DMS79 treated with DMSO at 0.1 percent for 48 hours (cell line): ENCODE measurements at regions not wholly inside any gene's neighbourhood (a gene's known extent, or its start where the extent isn't known, plus 50 kb on each side); places are given as distances from the start of the nearest gene placed in this dataset.

Source experiments
- DNase-seq: peaks from one replicate; lab custom pipeline; 2025; lab: John Stamatoyannopoulos, UW

DNA sequence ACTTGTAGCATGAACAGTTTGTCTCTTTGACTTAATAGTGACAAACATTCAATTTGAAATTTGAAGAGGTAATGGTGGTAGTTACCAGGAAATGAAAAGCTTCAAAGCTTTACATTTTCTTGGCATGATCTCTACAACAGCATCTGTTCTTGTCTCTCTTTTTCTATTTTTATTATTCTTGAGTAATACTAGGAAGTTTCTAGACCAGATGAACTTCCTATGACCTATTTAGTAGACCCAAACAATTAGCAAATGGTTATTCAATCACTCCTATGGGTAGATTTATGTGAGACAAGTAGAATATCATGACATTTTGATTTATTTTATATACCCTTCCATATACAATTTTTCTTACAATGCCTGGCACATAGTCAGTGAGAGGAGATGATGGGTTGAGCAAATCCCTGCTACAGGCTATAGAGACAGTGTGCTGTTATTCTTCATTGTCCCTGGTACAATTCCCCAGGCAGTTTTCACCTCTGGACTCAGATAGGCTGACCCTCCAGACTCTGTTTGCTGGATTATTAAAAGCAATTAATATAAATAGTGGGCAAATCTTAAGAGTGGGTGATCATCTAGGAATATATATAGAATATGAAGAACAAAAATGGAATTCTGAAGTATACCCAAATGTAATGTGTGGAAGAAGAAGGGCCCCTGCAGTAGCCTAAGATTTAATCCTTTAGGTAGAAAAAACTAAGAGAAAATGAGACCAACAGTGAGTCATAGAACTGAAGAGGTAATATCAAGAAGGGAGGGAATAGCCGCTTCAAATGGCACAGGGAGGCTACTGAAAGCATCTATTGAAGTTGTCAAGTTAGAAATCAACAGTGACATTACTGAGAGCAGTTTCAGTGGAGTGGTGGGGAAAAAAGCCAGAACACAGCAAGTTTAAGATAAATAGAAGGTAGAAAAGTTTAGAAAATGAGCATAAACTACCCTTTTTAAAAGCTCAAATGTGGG, 512.0 kb downstream of the FOXG1 start:
- DNase-seq, result no peak

DNA sequence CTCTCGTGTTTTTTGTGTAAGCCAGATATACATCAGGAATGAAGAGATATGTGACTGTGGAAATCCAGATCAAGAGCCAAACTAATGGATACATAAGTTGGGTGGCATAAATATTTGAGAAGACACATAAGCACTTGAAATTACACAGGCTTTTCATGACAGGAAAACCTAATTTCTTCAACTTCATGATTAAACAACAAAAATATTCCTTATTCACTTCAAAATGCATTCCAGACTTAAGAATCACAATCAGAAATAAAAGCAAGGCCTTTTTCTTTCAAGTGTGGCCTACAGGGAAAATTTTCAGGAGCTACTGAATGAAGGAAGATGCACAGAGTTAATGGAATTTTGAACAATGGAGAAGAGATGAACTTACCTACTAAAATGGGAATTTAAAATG, 515.6 kb downstream of the FOXG1 start:
- no peak for DNase-seq

DNA sequence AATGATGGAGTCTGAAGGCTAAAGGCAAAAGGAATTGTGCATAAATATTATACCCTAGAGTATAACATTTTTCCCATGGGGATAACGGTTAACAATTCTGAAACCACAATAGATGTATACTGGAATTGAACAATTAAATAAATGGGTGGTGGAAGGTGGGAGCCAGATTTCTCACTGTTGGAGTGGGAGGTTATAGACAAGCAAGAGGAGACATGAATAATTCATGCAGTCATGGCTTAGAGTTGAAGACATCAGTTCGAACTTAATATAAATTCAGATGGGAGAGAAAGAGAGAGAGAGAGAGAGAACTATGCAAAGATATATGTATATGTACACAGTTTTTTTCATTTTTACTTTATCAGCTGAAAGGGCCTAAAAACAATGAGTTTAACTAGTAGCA, 523.9 kb downstream of the FOXG1 start:
- DNase-seq, result no peak

- no peak for DNase-seq
Observed at GRCh38 chr14:29299372-29299771, 532.8 kb downstream of the FOXG1 start.

DNA sequence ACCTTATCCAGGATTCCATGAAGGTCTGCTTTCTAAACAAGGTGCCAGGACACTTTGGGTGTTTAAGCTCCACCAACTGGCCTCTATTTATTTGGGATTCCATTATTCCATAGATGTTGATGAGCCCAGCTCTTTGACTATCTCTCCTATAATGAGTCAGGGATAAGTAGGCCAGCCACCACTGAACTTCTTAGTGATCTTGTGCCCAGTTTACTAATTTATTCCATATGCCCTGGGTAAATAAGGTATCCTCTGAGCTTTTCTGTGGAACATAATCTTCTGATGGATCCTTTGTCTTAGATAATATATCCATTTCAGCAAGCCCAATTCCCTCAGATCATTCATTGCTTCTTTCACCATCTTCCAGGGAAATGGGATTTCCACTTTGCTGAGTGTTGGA, 535.0 kb downstream of the FOXG1 start:
- DNase-seq, result no peak

GRCh38 chr14:29310210-29310609, 543.6 kb downstream of the FOXG1 start:
- DNase-seq, result no peak

DNA sequence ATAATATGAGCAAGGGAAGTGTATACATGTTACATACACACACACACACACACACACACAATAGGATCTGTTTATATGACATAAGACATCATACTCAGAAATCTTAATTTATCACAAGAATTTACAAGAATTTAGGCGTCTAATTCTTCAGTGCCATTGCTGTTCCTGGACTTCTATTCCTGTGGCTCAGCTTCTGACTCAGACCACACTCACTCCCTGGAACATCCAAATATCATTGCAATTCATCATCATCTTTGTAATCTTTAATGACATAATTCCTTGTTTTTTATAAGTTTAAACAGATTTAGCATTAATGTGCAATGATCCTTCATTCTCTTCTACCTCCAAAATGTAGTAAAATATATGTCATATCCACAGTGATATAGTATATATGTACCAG, 544.2 kb downstream of the FOXG1 start:
- DNase-seq, result no peak

- DNase-seq, result no peak
Observed at GRCh38 chr14:29311983-29312382, 545.4 kb downstream of the FOXG1 start.

DNA sequence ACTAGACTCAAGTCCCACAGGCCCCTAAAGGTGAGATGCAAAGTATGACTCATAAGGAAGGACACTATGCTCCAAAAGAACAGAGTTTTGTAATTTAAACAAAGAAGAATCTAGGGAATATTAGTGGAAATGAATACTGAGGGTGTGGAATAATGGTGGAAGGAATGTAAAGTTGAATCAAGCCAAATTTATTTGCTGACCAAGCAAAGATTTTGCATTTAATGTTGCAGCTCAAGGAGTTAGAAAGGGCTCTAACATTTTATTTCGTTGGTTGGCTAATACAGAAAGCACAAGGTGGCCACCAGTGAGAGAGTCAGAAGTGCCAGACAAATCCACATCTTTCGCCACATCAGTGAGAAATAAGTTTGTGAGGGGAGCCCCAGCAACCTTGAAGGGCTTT, 550.3 kb downstream of the FOXG1 start:
- no peak for DNase-seq

GRCh38 chr14:29317423-29317822, 550.8 kb downstream of the FOXG1 start:
- DNase-seq, result no peak

- DNase-seq, result no peak
Observed at GRCh38 chr14:29320286-29320685, 553.7 kb downstream of the FOXG1 start.

DNA sequence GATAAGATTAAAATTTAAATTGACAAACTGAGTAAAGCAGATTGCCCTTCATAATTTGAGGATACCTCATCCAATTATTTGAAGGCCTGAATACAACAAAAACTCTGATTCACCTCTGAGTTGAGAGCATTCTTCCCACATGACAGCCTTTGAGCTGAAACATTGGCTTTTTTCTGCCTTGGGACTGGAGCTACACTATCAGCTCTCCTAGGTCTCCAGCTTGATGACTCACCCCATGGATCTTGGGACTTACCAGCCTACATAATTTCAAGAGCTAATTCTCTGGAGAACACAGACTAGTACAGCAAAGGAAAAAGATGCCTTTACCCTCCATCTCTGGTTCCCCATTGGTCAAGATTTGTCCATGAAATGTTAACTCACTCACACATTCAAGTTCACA, 555.1 kb downstream of the FOXG1 start:
- no peak for DNase-seq

DNA sequence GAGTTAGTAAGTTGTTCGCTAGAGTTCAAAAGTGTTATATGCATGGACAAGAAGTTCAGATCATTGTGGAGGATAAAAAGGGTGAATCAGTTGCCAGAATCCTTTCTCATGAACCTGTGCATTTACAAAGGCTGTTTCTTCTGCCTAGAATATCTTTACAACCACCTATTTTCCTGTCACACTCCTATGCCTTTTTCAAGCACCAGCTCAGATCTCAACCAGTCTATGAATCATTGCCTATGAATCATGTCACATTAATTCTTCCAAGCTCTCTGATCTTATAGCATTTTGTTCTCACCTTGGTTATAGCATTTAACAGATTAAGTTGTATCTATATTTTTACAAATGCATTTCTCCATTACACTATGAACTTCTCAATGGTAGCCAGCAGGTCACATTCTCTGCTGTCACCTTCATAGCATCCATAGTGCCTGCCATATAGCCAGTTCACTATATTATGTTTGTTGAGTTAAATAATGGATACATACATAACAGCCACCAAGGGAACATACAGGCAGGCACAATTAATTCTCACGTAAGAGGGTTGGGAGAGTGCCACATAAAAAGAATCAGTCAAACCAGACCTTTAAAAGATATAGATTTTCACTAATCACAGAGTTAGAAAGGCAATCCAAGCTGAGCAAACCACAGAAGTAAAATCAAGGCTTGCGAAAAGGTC, 573.0 kb downstream of the FOXG1 start:
- DNase-seq, result no peak

GRCh38 chr14:29348504-29348903, 579.1 kb downstream of the PRKD1 start:
- DNase-seq, result no peak

DNA sequence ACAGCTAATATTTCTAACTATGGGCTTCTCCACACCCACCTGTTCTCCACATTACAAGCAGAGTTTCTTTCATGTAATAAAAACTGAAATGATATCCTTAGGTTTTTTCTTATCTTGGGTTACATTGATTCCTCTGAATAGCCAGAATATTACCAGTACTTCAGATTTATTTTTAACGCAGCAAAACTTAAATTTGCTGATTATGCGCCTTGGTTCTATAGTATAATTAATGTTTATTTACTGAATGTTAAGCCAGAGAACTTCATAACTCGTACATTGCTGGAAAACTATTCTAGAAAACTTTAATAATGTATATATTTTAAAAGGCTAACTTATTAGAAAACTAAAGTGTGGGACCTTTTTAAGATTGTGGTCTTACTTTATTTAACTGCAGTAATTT, 577.2 kb downstream of the PRKD1 start:
- no peak for DNase-seq

GRCh38 chr14:29351996-29352705, 575.5 kb downstream of the PRKD1 start:
- no peak for DNase-seq

DNA sequence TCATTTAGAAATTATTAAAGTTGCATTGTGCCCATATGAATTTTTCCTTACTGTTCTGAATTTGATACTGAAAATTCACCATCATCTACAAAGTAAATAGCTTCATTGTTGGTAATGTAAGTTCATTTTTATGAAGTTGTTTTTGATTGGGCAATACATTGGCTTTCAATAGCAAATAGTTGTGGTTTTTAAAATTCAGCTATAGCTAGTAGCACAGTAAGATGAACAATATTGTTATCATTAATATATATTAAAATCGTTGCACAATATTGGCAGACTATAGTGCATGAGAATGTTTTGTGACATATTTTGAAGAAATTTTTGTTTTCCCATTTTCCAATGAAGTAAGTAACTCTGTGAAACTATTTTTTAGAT, 575.0 kb downstream of the PRKD1 start:
- DNase-seq, result no peak

DNA sequence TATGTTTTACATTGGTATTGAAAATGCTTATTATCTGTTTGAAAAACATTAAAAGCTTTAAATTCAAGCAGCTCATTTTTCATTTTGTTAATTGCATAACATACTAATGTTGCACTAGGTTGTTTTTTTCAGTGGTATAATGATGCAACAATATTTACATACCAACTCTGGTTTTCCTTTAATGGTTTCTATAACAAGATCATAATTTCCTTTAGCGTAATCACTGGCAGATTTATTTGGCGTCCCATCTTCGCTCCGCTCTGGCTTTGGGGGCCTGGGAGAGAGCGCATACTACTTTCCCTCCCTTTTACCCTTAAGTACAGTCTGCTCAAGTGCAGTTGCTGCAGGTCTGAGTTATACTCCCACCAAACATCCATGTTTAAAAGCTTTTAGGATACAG, 574.1 kb downstream of the PRKD1 start:
- DNase-seq, result no peak

- DNase-seq, result no peak
Observed at GRCh38 chr14:29354486-29354885, 573.2 kb downstream of the PRKD1 start.

GRCh38 chr14:29355331-29355730, 572.3 kb downstream of the PRKD1 start:
- no peak for DNase-seq

DNA sequence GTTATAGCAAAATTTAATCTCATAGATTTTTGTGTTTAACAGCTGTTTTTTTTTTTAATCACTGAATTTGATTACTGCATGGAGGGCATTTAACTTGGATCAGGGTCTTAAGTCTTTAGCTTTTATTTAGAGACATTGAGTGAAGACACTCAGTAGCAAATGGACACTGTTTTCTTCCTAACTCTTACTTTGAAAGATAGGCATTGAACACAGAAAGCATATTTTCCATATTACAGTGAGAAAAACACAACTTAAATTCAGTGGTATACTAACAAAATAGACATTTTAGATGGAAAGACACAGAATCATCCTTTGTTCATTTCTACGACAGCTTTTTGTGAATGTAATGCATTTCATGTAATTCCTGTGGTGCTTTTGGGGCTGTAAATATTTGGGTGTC, 571.8 kb downstream of the PRKD1 start:
- no peak for DNase-seq

DNA sequence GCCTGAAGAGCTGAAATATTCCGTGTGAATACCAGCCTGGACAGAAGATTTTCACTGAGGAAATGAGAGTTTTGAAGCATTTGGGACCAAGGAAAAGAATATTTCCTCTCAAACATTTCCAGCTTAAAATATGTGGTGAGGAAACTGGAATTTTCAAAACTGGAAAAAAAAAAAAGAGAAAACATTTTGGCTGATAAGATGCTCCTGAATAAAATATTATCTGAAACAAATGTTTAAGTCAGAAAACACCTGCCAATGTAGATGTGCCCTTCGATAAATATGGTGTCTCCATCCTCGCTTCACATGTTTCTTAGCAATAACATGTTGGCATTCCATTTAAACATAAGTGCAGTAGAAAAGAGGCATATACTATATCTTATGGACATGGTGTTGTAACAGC, 567.0 kb downstream of the PRKD1 start:
- no peak for DNase-seq

DNA sequence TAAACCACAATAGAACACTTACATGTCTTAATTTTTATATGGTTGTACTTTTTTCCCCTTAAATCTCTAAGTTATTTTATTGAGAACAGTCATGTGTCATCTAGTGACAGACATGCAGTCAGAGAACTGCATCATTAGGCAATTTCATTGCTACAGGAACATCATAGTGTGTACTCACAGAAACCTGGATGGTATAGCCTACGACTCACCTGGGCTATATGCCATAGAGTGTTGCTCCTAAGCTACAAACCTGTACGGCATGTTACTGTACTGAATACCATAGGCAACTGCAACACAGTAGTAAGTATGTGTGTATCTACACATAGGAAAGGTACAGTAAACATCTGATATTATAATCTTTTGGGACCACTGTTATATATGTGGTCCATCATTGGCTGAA, 557.6 kb downstream of the PRKD1 start:
- no peak for DNase-seq
